Esophagus squamous epithelium (tissue), 5 donors: ENCODE measurements at regions not wholly inside any gene's neighbourhood (a gene's known extent, or its start where the extent isn't known, plus 50 kb on each side); places are given as distances from the start of the nearest gene placed in this dataset.

Experiments used
- DNase-seq: peaks from one replicate; lab custom pipeline; 2025; lab: John Stamatoyannopoulos, UW
- H3K27ac ChIP-seq, 4 donors: fragments of 200-600 bp; sonication (generic); one replicate each; pipeline ENCODE4 v1.5.1; 2016 to 2019; ENCODE audit warnings: mild to moderate bottlenecking in 1 of 4
- H3K27me3 ChIP-seq, 4 donors: fragments of 200-600 bp; sonication (generic); 1 replicate in 3 of 4; 2 replicates in 1 of 4; pipeline versions ENCODE4 v1.5.1 to v1.6.0; 2017 to 2021; ENCODE audit warnings: antibody characterized with exemption in 1 of 4
- H3K36me3 ChIP-seq, 3 donors: fragments of 200-600 bp; sonication (generic); one replicate each; pipeline ENCODE4 v1.5.1; 2016 to 2019
- H3K4me1 ChIP-seq, 3 donors: fragments of 200-600 bp; sonication (generic); one replicate each; pipeline ENCODE4 v1.5.1; 2017 to 2019
- H3K4me3 ChIP-seq, 4 donors: fragments of 200-600 bp; sonication (generic); 1 replicate in 3 of 4; 2 replicates in 1 of 4; pipeline ENCODE4 v1.5.1; 2016 to 2019; ENCODE audit warnings: mild to moderate bottlenecking in 2 of 4, moderate library complexity in 1 of 4
- H3K9me3 ChIP-seq, 3 donors: fragments of 200-600 bp; sonication (generic); one replicate each; pipeline ENCODE4 v1.5.1; 2016 to 2019
- CTCF ChIP-seq, 6 experiments: fragments of 450-650 bp in 4 of 6; fragments of 200-600 bp in 2 of 6; sonication (generic) in 2 of 6; IDR thresholded peaks; one replicate each; pipeline ENCODE4 v1.5.1; 2016 to 2019; ENCODE audit warnings: antibody characterized with exemption in 6 of 6, mild to moderate bottlenecking in 4 of 6, moderate library complexity in 4 of 6
- POLR2A ChIP-seq, 4 donors: fragments of 450-650 bp; IDR thresholded peaks; one replicate each; pipeline ENCODE4 v1.6.1; 2017; ENCODE audit warnings: antibody characterized with exemption in 4 of 4, mild to moderate bottlenecking in 4 of 4, moderate library complexity in 3 of 4
- WGBS, 2 donors: methylation state at CpG; one replicate each; pipeline ENCODE4 v1.1.5; 2018; 5-methylcytosine and 5-hydroxymethylcytosine counted together
- intact Hi-C: fragments of 100-400 bp; cut with DNase I; formaldehyde crosslinking; loops from one replicate; pipeline ENCODE4 v1.15.0; 2022
- donor health status: DM: yes; HTN: yes; CAD: no.

GRCh38 chr5:30891660-30892059 lies 301.8 kb upstream of the CDH6 start:
- no peak overlapping the region for H3K27ac ChIP-seq
- intact Hi-C loops, result no loop called here
- no peak for TF ChIP-seq POLR2A (IDR thresholded peaks at IDR 0.05)
- no peak for TF ChIP-seq CTCF (IDR thresholded peaks at IDR 0.05)

GRCh38 chr5:30890377-30890776 lies 303.1 kb upstream of the CDH6 start:
- no peak for DNase-seq
- Histone ChIP-seq H3K9me3 (no peaks in the 10 kb centered on the region), H3K36me3 (no peaks in the 10 kb centered on the region), H3K27ac (no peak overlapping the region), H3K27me3 (no peaks in the 10 kb centered on the region), H3K4me1 (no peaks in the 10 kb centered on the region), H3K4me3 (no peak overlapping the region)
- 24 to 85% methylated on average over 2 of the region's 2 CpGs for WGBS, 2 donors
- no peak for TF ChIP-seq CTCF (IDR thresholded peaks at IDR 0.05)
- no peak for TF ChIP-seq POLR2A (IDR thresholded peaks at IDR 0.05)
- intact Hi-C loops, result no loop called here

More at GRCh38 chr5:30891660-30892059, 301.8 kb upstream of the CDH6 start:
- H3K9me3 ChIP-seq, result no peaks in the 10 kb centered on the region
- H3K36me3 ChIP-seq, result no peaks in the 10 kb centered on the region
- no peak overlapping the region for H3K4me3 ChIP-seq
- H3K27me3 ChIP-seq, result no peaks in the 10 kb centered on the region
- H3K4me1 ChIP-seq, result no peaks in the 10 kb centered on the region
- DNase-seq, result no peak

DNA sequence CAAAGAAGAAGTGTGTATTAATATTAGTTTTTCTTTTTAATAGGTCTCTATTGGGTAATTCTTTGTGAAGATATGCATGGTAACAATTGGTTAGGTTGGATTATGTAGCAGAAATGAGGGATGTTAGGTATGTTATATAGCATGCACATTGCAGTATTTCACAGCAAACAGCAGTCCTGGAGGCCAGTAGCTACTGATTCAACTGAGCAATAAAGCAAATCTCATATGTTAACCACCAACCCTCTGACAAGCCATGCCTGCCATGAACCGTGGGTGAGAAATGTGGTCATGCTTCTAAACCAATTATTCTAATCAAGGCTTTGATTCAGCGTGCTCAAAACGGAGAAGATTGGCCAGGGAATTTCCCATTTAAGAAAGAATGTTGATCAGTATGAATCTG lies 313.0 kb upstream of the CDH6 start:
- Histone ChIP-seq H3K4me1 (no peaks in the 10 kb centered on the region), H3K36me3 (no peaks in the 10 kb centered on the region), H3K9me3 (no peaks in the 10 kb centered on the region), H3K27me3 (no peaks in the 10 kb centered on the region), H3K4me3 (no peak overlapping the region), H3K27ac (no peak overlapping the region)
- 67 to 77% methylated on average over 3 of the region's 3 CpGs for WGBS, 2 donors
- no peak for TF ChIP-seq POLR2A (IDR thresholded peaks at IDR 0.05)
- TF ChIP-seq CTCF (IDR thresholded peaks at IDR 0.05), result no peak
- intact Hi-C loops, result no loop called here
- no peak for DNase-seq

DNA sequence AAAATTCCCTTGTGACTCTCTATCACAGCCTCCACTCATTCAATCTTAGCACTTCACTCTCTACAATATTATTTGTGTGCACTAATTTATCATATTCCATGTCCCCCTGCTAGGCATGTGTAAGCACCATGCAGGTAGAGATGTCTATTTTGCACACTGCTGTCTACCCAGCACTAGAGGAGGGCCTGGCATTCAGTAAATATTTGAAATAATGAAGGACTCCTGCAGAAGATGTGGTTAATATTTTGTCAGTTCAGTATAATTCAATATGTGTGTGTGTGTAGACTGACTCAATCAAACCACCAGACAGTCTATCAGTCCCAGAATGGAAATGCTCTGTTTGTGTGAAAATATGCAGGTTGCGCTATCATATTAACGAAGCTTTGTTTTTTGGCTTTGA lies 313.6 kb upstream of the CDH6 start:
- H3K27ac ChIP-seq, result no peak overlapping the region
- no peaks in the 10 kb centered on the region for H3K4me1 ChIP-seq
- no peaks in the 10 kb centered on the region for H3K9me3 ChIP-seq
- TF ChIP-seq CTCF (IDR thresholded peaks at IDR 0.05), result no peak
- TF ChIP-seq POLR2A (IDR thresholded peaks at IDR 0.05), result no peak
- no peak for DNase-seq
- intact Hi-C loops, result no loop called here
- 86 to 94% methylated on average over 2 of the region's 2 CpGs for WGBS, 2 donors
- no peaks in the 10 kb centered on the region for H3K36me3 ChIP-seq
- no peak overlapping the region for H3K4me3 ChIP-seq
- no peaks in the 10 kb centered on the region for H3K27me3 ChIP-seq

DNA sequence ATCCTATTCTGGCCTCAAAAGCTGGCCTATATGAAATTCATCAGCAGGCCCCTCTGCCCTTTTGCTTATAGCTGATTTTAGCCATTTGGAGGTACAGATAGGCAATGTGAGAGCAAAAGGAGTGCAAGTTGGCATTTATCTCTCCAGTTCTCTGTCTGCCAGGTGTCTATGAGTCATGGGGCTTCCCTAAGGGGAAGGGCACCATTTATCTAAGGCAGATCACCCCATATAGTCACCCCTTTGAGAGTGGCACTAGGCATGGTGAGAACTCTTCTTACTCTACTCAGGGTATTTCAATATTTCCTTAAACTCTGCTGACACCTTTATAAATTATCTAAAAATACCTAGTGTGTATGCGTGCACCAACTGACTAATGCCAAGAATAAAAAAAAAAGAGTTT lies 314.7 kb upstream of the CDH6 start:
- DNase-seq, result no peak
- WGBS, 2 donors, result 94 to 95% methylated on average over 1 of the region's 1 CpG
- intact Hi-C loops, result no loop called here

More for the DNA sequence above, 314.7 kb upstream of the CDH6 start:
- no peaks in the 10 kb centered on the region for H3K36me3 ChIP-seq
- no peaks in the 10 kb centered on the region for H3K27me3 ChIP-seq
- no peak overlapping the region for H3K27ac ChIP-seq
- no peak overlapping the region for H3K4me3 ChIP-seq
- H3K9me3 ChIP-seq, result no peaks in the 10 kb centered on the region
- H3K4me1 ChIP-seq, result no peaks in the 10 kb centered on the region
- TF ChIP-seq CTCF (IDR thresholded peaks at IDR 0.05) (no peak), POLR2A (IDR thresholded peaks at IDR 0.05) (no peak)
